Psoas muscle (tissue), 7 donors: ENCODE measurements at regions not wholly inside any gene's neighbourhood (a gene's known extent, or its start where the extent isn't known, plus 50 kb on each side); places are given as distances from the start of the nearest gene placed in this dataset.

ENCODE experiments used
- ATAC-seq, 4 donors: fragments of 200-7000 bp; cut with Tn5 transposase; one replicate each; pipeline ENCODE4 v1.9.1; 2020; ENCODE audit warnings: moderate library complexity in 3 of 4, mild to moderate bottlenecking in 2 of 4
- DNase-seq, 2 donors: peaks; one replicate each; pipeline ENCODE4 v3.0.0-alpha.2; 2020
- H3K27ac ChIP-seq: fragments of 200-600 bp; one replicate; pipeline ENCODE4 v1.8.0; 2022
- H3K27me3 ChIP-seq, 3 donors: fragments of 200-600 bp in 1 of 3; one replicate each; pipeline versions ENCODE4 v1.6.1 to v1.8.0; 2013 to 2022; ENCODE audit warnings: low read length in 2 of 3, mild to moderate bottlenecking in 2 of 3, moderate library complexity in 1 of 3; ENCODE audit not compliant: insufficient read depth in 3 of 3
- H3K36me3 ChIP-seq, 2 donors: fragments of 200-600 bp in 1 of 2; one replicate each; pipeline versions ENCODE4 v1.6.1 to v1.8.0; 2013 to 2022; ENCODE audit warnings: low read depth in 1 of 2, mild to moderate bottlenecking in 1 of 2, moderate library complexity in 1 of 2; ENCODE audit not compliant: insufficient read depth in 1 of 2
- H3K4me1 ChIP-seq: fragments of 200-600 bp; one replicate; pipeline ENCODE4 v1.8.0; 2022
- H3K4me3 ChIP-seq: fragments of 200-600 bp; one replicate; pipeline ENCODE4 v1.8.0; 2022; ENCODE audit warnings: mild to moderate bottlenecking
- H3K9me3 ChIP-seq: fragments of 200-600 bp; one replicate; pipeline ENCODE4 v1.8.0; 2022
- WGBS, 3 donors: extraction: QIAGEN DNeasy Blood & Tissue Kit; methylation state at CpG; one replicate each; pipeline versions ENCODE4 v1.1.6 to v1.1.7; 2013; 5-methylcytosine and 5-hydroxymethylcytosine counted together
- intact Hi-C, 2 donors: fragments of 100-400 bp; cut with DNase I; formaldehyde crosslinking; loops; one replicate each; pipeline versions ENCODE4 v1.11.0 to v1.14.2; 2022
- TF ChIP-seq, protein P1 (sequence below): fragments of 200-600 bp; IDR thresholded peaks from one replicate; pipeline ENCODE4 v1.8.0; 2022; ENCODE audit warnings: antibody characterized with exemption
- donor health status: healthy with polysubstance abuse.
- donor health status: DM: no; HTN: no; CAD: no; lungs with moderate emphysema.
- donor health status: Bipolar disorder and iron deficiency.
- donor health status: healthy.
- donor health status: DM: yes; HTN: yes; CAD: no.
- donor health status: DM: no; HTN: no; CAD: no.
- donor health status: DM: yes; HTN: yes; CAD: no.

DNA sequence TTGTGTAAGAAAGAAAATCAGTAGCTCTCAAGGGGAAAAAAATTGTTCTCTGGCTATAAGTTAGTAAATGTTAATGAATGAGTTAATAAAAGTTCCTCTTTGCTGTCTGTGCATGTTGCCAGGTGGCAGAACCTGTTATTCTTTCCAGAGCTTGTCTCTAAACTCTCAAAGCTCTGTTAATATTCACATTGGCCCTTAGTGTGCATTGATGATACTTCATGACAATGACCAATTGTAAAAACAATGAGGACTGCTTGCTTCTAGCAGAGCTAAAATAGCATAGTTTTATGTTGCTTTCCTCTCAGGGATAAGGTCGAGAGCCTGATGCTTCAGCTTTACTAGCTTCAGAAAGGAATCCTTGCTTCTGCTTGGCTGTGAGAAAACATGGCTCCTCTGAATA, 91.5 kb downstream of the RAD51AP2 start:
- no peak overlapping the region for H3K27ac ChIP-seq
- no peaks in the 10 kb centered on the region for H3K36me3 ChIP-seq
- TF ChIP-seq, protein P1, sequence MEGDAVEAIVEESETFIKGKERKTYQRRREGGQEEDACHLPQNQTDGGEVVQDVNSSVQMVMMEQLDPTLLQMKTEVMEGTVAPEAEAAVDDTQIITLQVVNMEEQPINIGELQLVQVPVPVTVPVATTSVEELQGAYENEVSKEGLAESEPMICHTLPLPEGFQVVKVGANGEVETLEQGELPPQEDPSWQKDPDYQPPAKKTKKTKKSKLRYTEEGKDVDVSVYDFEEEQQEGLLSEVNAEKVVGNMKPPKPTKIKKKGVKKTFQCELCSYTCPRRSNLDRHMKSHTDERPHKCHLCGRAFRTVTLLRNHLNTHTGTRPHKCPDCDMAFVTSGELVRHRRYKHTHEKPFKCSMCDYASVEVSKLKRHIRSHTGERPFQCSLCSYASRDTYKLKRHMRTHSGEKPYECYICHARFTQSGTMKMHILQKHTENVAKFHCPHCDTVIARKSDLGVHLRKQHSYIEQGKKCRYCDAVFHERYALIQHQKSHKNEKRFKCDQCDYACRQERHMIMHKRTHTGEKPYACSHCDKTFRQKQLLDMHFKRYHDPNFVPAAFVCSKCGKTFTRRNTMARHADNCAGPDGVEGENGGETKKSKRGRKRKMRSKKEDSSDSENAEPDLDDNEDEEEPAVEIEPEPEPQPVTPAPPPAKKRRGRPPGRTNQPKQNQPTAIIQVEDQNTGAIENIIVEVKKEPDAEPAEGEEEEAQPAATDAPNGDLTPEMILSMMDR: no peak
- H3K4me3 ChIP-seq: no peak overlapping the region
- no peaks in the 10 kb centered on the region for H3K27me3 ChIP-seq
- ATAC-seq (no peak), DNase-seq (no peak)
- H3K9me3 ChIP-seq: no peaks in the 10 kb centered on the region
- H3K4me1 ChIP-seq: no peaks in the 10 kb centered on the region
- intact Hi-C loops: no loop called here
- 28 to 34% (median 33%) methylated on average over 1 of the region's 1 CpG for WGBS, 3 donors

DNA sequence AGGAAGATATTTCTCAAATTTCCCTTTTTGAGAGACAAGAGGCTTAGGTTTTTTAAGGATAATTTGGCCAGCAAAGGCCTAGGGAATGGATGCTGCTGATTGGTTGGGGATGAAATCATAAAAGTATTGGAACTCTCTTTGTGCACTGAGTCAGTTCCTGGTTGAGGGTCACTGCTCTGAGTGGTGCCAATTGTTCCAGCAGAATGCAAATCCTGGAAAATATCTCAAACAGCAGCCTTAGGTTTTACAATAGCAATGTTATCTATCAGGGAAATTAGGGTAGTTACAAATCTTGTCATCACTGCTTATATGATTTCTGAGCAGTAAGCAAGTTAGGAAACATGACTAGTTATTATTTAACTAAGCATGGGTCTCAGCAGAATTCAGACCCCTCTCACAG, 96.2 kb downstream of the RAD51AP2 start:
- H3K4me3 ChIP-seq: no peak overlapping the region
- no peaks in the 10 kb centered on the region for H3K27me3 ChIP-seq
- DNase-seq (no peak), ATAC-seq (no peak)
- intact Hi-C loops: no loop called here
- H3K9me3 ChIP-seq: no peaks in the 10 kb centered on the region
- TF ChIP-seq, protein P1: no peak
- no peaks in the 10 kb centered on the region for H3K4me1 ChIP-seq
- H3K36me3 ChIP-seq: no peaks in the 10 kb centered on the region
- no peak overlapping the region for H3K27ac ChIP-seq

DNA sequence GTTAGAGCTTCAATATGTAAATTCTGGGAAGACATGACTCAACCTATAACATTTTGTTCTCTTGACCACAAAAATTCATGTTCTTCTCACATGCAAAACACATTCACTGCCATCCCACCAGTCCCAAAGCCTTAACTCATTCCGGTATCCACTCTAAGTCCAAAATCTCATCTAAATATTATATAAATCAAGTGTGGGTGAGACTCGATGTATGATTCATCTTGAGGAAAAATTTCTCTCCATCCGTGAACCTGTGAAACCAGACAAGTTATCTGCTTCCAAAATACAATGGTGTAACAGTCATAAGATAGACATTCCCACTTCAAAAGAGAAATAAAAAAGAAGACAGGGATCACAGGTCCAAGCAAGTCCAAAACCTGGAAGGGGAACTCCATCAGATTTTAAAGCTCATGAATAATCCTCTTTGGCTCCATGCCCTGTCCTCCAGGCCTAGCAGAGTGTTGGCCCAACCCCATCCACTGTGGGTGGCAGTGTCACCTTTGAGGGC, 101.3 kb downstream of the RAD51AP2 start:
- Histone ChIP-seq H3K4me1 (no peaks in the 10 kb centered on the region), H3K4me3 (no peak overlapping the region), H3K36me3 (no peaks in the 10 kb centered on the region), H3K27ac (no peak overlapping the region), H3K9me3 (no peaks in the 10 kb centered on the region), H3K27me3 (no peaks in the 10 kb centered on the region)
- intact Hi-C loops: no loop called here
- no peak for DNase-seq
- TF ChIP-seq, protein P1: no peak
- WGBS, 3 donors: 89 to 94% (median 91%) methylated on average over 3 of the region's 3 CpGs
- no peak for ATAC-seq

- TF ChIP-seq, protein P1: no peak
- Histone ChIP-seq H3K4me1 (no peaks in the 10 kb centered on the region), H3K27ac (no peak overlapping the region), H3K9me3 (no peaks in the 10 kb centered on the region), H3K4me3 (no peak overlapping the region), H3K27me3 (no peaks in the 10 kb centered on the region), H3K36me3 (no peaks in the 10 kb centered on the region)
- intact Hi-C loops: no loop called here
- 33 to 48% (median 48%) methylated on average over 1 of the region's 1 CpG for WGBS, 3 donors
- ATAC-seq (no peak), DNase-seq (no peak)
These were observed 105.2 kb downstream of the RAD51AP2 start for GRCh38 chr2:17413036-17413435.

DNA sequence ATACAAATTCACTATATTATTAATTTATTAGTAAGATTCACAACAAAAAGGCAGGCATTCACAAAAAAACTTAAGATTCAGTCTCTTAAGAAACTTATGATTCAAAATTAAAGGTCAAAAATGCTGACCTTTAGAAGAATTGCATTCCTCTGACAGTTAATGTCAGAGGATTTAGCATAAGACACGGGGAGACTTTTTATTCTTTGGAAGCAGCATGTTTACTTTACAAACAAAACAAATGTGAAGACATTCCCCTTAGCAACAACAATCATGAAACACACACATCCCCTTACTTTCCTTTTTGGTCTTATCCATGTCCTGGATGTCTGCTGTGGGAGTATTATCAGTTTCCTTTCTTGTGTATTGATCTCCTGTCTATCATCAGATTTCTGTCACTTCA, 117.1 kb downstream of the RAD51AP2 start:
- TF ChIP-seq, protein P1: no peak
- H3K4me3 ChIP-seq: no peak overlapping the region
- H3K4me1 ChIP-seq: no peaks in the 10 kb centered on the region
- no peaks in the 10 kb centered on the region for H3K36me3 ChIP-seq
- peaks cover 0 to 3% (median 0%) of the 10 kb centered on the region in 3 donors for H3K27me3 ChIP-seq
- H3K27ac ChIP-seq: no peak overlapping the region
- peaks cover 9% of the 10 kb centered on the region for H3K9me3 ChIP-seq
- 23 to 40% (median 25%) methylated on average over 1 of the region's 1 CpG for WGBS, 3 donors
- ATAC-seq: no peak
- intact Hi-C loops: no loop called here
- DNase-seq: no peak
